ENCODE measurements at regions not wholly inside any gene's neighbourhood (a gene's known extent, or its start where the extent isn't known, plus 50 kb on each side); places are given as distances from the start of the nearest gene placed in this dataset.

GRCh38 chr13:100917011-100917410 lies 242.4 kb upstream of the TMTC4 start:
- Histone ChIP-seq H3K4me3 (no peak overlapping the region), H3K27me3 (no peaks in the 10 kb centered on the region), H3K9me3 (no peaks in the 10 kb centered on the region), H3K27ac (no peak overlapping the region), H3K4me1 (no peaks in the 10 kb centered on the region), H3K36me3 (no peaks in the 10 kb centered on the region)
- DNase-seq = no peak
- no peak for ATAC-seq
- no peak for TF ChIP-seq CTCF (IDR thresholded peaks at IDR 0.05)
- WGBS, 2 donors = 66 to 68% methylated on average over 3 of the region's 3 CpGs
- intact Hi-C loops (cut with DNase I) = no loop called here
- no peak for FAIRE-seq

GRCh38 chr13:100913143-100913542 lies 238.5 kb upstream of the TMTC4 start:
- H3K4me1 ChIP-seq = no peaks in the 10 kb centered on the region
- no peak for TF ChIP-seq CTCF (IDR thresholded peaks at IDR 0.05)
- no peak for DNase-seq
- no peaks in the 10 kb centered on the region for H3K9me3 ChIP-seq
- ATAC-seq = no peak
- no peaks in the 10 kb centered on the region for H3K27me3 ChIP-seq
- intact Hi-C loops (cut with DNase I) = no loop called here
- H3K4me3 ChIP-seq = no peak overlapping the region
- no peaks in the 10 kb centered on the region for H3K36me3 ChIP-seq
- no peak overlapping the region for H3K27ac ChIP-seq
- 67 to 71% methylated on average over 6 of the region's 6 CpGs for WGBS, 2 donors
- no peak for FAIRE-seq

GRCh38 chr13:100904293-100904976 lies 229.8 kb upstream of the TMTC4 start:
- whole genome bisulfite sequencing, 2 donors = 50 to 54% methylated on average over 3 of the region's 3 CpGs
- intact Hi-C loops (cut with DNase I) = no loop called here
- ATAC-seq (no peak), FAIRE-seq (no peak), DNase-seq (no peak)
- H3K27me3 ChIP-seq = no peaks in the 10 kb centered on the region
- TF ChIP-seq CTCF (IDR thresholded peaks at IDR 0.05) = no peak
- no peak overlapping the region for H3K4me3 ChIP-seq
- no peak overlapping the region for H3K27ac ChIP-seq
- no peaks in the 10 kb centered on the region for H3K36me3 ChIP-seq
- H3K9me3 ChIP-seq = no peaks in the 10 kb centered on the region
- no peaks in the 10 kb centered on the region for H3K4me1 ChIP-seq

DNA sequence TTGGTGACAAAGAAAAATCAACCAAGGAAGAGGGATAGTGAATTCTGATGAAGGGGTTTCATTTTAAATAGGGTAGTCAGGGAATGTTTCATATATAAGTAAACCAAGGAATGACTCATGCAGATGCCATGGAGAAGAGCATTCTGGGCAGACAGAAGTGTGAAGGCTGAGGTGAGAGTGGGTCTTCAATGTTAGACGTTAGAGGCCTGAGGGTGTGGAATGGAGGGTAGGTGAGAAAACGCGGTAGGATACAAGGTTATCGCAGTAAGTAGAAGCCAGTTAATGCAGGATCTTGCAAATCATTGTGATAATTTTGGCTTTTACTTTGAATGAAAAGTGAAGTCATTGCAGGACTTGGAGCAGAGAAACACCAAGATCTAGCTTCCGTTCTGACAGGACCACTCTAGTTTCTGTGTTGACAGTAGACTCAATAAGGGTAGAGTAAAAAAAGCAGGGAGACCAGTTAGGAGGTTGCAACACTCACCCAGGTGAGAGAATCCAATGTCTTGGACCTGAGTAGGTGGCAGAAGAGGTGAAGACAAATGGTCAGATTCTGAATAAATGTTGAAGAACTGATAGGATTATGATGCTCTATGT lies 225.2 kb upstream of the TMTC4 start:
- ATAC-seq (no peak), FAIRE-seq (no peak), DNase-seq (no peak)
- no peaks in the 10 kb centered on the region for H3K4me1 ChIP-seq
- no peaks in the 10 kb centered on the region for H3K27me3 ChIP-seq
- WGBS, 2 donors = 51 to 61% methylated on average over 5 of the region's 5 CpGs
- H3K4me3 ChIP-seq = no peak overlapping the region
- no peaks in the 10 kb centered on the region for H3K36me3 ChIP-seq
- H3K27ac ChIP-seq = no peak overlapping the region
- no peak for TF ChIP-seq CTCF (IDR thresholded peaks at IDR 0.05)
- intact Hi-C loops (cut with DNase I) = no loop called here
- no peaks in the 10 kb centered on the region for H3K9me3 ChIP-seq

DNA sequence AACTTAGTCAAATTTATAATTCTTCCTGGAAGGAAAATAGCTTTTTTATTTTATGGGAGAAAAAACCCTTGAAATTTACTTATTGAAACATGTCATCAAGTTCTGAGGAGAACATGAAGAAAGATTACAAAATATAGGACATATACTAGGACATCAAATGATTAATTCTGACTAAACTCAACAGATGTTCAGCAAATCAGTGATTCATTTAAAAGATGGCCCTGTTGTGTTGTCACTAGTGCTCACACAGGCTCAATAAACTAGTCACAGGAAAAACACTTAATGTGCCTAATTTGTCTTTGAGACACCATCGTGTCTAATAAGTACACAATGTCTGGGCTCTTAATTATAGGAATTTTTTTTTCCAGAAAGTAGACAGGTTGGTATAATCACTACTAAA lies 223.8 kb upstream of the TMTC4 start:
- Histone ChIP-seq H3K27me3 (no peaks in the 10 kb centered on the region), H3K4me3 (no peak overlapping the region), H3K27ac (no peak overlapping the region), H3K9me3 (no peaks in the 10 kb centered on the region), H3K36me3 (no peaks in the 10 kb centered on the region), H3K4me1 (no peaks in the 10 kb centered on the region)
- DNase-seq (no peak), ATAC-seq (no peak), FAIRE-seq (no peak)
- intact Hi-C loops (cut with DNase I) = no loop called here
- WGBS, 2 donors = 21 to 29% methylated on average over 1 of the region's 1 CpG
- TF ChIP-seq CTCF (IDR thresholded peaks at IDR 0.05) = no peak
